IMR-90 (cell line): ENCODE measurements at regions not wholly inside any gene's neighbourhood (a gene's known extent, or its start where the extent isn't known, plus 50 kb on each side); places are given as distances from the start of the nearest gene placed in this dataset.

Source experiments
- ATAC-seq: fragments of 200-7000 bp; cut with Tn5 transposase; 2 replicates; pipeline ENCODE4 v1.9.1; 2020; ENCODE audit warnings: low read depth, mild to moderate bottlenecking, moderate library complexity
- BruUV-seq: library from RNA; stranded (reverse); fragments of 400-500 nt; replicated peaks from 2 replicates; lab custom pipeline; 2021; lab: Mats Ljungman, UMichigan
- CTCF ChIA-PET: fragments of 300-600 bp; formaldehyde crosslinking; extraction: SDS; loops from one replicate; lab custom pipeline; 2021; ENCODE audit warnings: antibody characterized with exemption; lab: Yijun Ruan, JAX
- POLR2A ChIA-PET: fragments of 300-600 bp; sonication (Branson Sonifier 250); formaldehyde crosslinking; loops from one replicate; lab custom pipeline; 2022; ENCODE audit warnings: antibody characterized with exemption; ENCODE audit not compliant: unreplicated experiment; lab: Charles Lee
- DNase-seq: peaks from one replicate; pipeline ENCODE4 v3.0.0; 2013
- H2AFZ ChIP-seq: replicated peaks from 2 replicates; pipeline ENCODE3; 2013; ENCODE audit warnings: low read length, mild to moderate bottlenecking; ENCODE audit not compliant: poor library complexity
- H2AK5ac ChIP-seq: 2 replicates; pipeline ENCODE4 v1.6.1; 2013; ENCODE audit warnings: low read depth, low read length, inconsistent platforms
- H2AK9ac ChIP-seq: replicated peaks from 2 replicates; pipeline ENCODE3; 2013; ENCODE audit warnings: mild to moderate bottlenecking, low read depth, low read length, moderate library complexity; ENCODE audit not compliant: poor library complexity
- H2BK120ac ChIP-seq: 2 replicates; pipeline ENCODE4 v1.6.1; 2013; ENCODE audit warnings: low read depth, low read length, inconsistent platforms
- H2BK15ac ChIP-seq: 3 replicates; pipeline ENCODE4 v1.6.1; 2013; ENCODE audit warnings: low read depth, low read length, inconsistent platforms
- H2BK20ac ChIP-seq: 2 replicates; pipeline ENCODE4 v1.6.1; 2013; ENCODE audit warnings: low read depth, mild to moderate bottlenecking, inconsistent platforms, low read length, moderate library complexity
- H2BK5ac ChIP-seq: 2 replicates; pipeline ENCODE4 v1.6.1; 2013; ENCODE audit warnings: mild to moderate bottlenecking, low read depth, low read length, inconsistent platforms; ENCODE audit not compliant: poor library complexity, severe bottlenecking
- H3K14ac ChIP-seq: replicated peaks from 2 replicates; pipeline ENCODE4 v1.6.1; 2013; ENCODE audit warnings: low read depth, low read length, inconsistent platforms
- H3K18ac ChIP-seq: 2 replicates; pipeline ENCODE4 v1.6.1; 2013; ENCODE audit warnings: low read depth, low read length, control low read depth
- H3K23ac ChIP-seq: 2 replicates; pipeline ENCODE4 v1.6.1; 2013; ENCODE audit warnings: low read depth, low read length, inconsistent platforms
- H3K27ac ChIP-seq: 2 replicates; pipeline ENCODE4 v1.5.1; 2013; ENCODE audit warnings: mild to moderate bottlenecking, control low read depth, low read length; ENCODE audit not compliant: insufficient read depth
- H3K27me3 ChIP-seq: 2 replicates; pipeline ENCODE4 v1.6.1; 2013; ENCODE audit warnings: low read length; ENCODE audit not compliant: control insufficient read depth, insufficient read depth
- H3K36me3 ChIP-seq: 2 replicates; pipeline ENCODE4 v1.6.1; 2013; ENCODE audit warnings: low read length, mixed read lengths; ENCODE audit not compliant: control insufficient read depth, insufficient read depth
- H3K4ac ChIP-seq: 2 replicates; pipeline ENCODE4 v1.6.1; 2013; ENCODE audit warnings: low read depth, low read length, inconsistent platforms
- H3K4me1 ChIP-seq: 2 replicates; pipeline ENCODE4 v1.6.1; 2013; ENCODE audit warnings: low read length, mixed read lengths; ENCODE audit not compliant: control insufficient read depth, insufficient read depth
- H3K4me2 ChIP-seq: 2 replicates; pipeline ENCODE4 v1.6.1; 2013; ENCODE audit warnings: low read depth, mild to moderate bottlenecking, control low read depth, low read length, moderate library complexity
- H3K4me3 ChIP-seq: 2 replicates; pipeline ENCODE4 v1.5.1; 2013; ENCODE audit warnings: low read depth, mild to moderate bottlenecking, control low read depth, low read length, moderate library complexity; ENCODE audit not compliant: insufficient read depth
- H3K56ac ChIP-seq: 2 replicates; pipeline ENCODE4 v1.6.1; 2013; ENCODE audit warnings: low read length, inconsistent platforms; ENCODE audit not compliant: insufficient read depth; ENCODE audit errors: extremely low read depth
- H3K79me1 ChIP-seq, 2 experiments: 2 replicates each; pipeline ENCODE4 v1.6.1; 2013; ENCODE audit warnings: low read length in 2 of 2, inconsistent platforms in 1 of 2, low read depth in 1 of 2
- H3K9ac ChIP-seq: 2 replicates; pipeline ENCODE4 v1.6.1; 2013; ENCODE audit warnings: low read depth, low read length, control low read depth
- H3K9me1 ChIP-seq: 2 replicates; pipeline ENCODE4 v1.6.1; 2013; ENCODE audit warnings: low read length, inconsistent platforms; ENCODE audit not compliant: insufficient read depth
- H3K9me3 ChIP-seq: 2 replicates; pipeline ENCODE4 v1.6.1; 2013; ENCODE audit warnings: low read length; ENCODE audit not compliant: control insufficient read depth, insufficient read depth
- H4K20me1 ChIP-seq: 2 replicates; pipeline ENCODE4 v1.6.1; 2013; ENCODE audit warnings: low read length, inconsistent platforms; ENCODE audit not compliant: insufficient read depth
- H4K5ac ChIP-seq: 2 replicates; pipeline ENCODE4 v1.6.1; 2013; ENCODE audit warnings: mild to moderate bottlenecking, low read depth, low read length, control low read depth
- H4K8ac ChIP-seq, 2 experiments: 2 replicates each; pipeline ENCODE4 v1.6.1; 2013; ENCODE audit warnings: low read depth in 2 of 2, low read length in 2 of 2, control low read depth in 1 of 2, inconsistent platforms in 1 of 2
- H4K91ac ChIP-seq: 2 replicates; pipeline ENCODE4 v1.6.1; 2013; ENCODE audit warnings: low read depth, low read length, inconsistent platforms; ENCODE audit not compliant: insufficient read depth
- CEBPB ChIP-seq: IDR thresholded peaks from 2 replicates; pipeline ENCODE4 v1.6.1; 2012; ENCODE audit warnings: low read depth, low read length, improper control_type of control experiment
- CHD1 ChIP-seq: IDR thresholded peaks from 2 replicates; pipeline ENCODE4 v1.6.1; 2012; ENCODE audit warnings: low read depth, low read length, improper control_type of control experiment
- FOS ChIP-seq: fragments of 150-350 bp; IDR thresholded peaks from 2 replicates; pipeline ENCODE4 v1.6.1; 2016; ENCODE audit warnings: low read depth, low read length
- RCOR1 ChIP-seq: IDR thresholded peaks from 2 replicates; pipeline ENCODE4 v1.6.1; 2012; ENCODE audit warnings: mild to moderate bottlenecking, low read length, improper control_type of control experiment; ENCODE audit not compliant: insufficient replicate concordance
- SMC3 ChIP-seq: fragments of 150-350 bp; IDR thresholded peaks from 2 replicates; pipeline ENCODE4 v1.6.1; 2016; ENCODE audit warnings: low read depth, mild to moderate bottlenecking, antibody characterized with exemption, low read length, moderate library complexity
- USF2 ChIP-seq: fragments of 150-350 bp; IDR thresholded peaks from 2 replicates; pipeline ENCODE4 v1.6.1; 2017; ENCODE audit warnings: mild to moderate bottlenecking, antibody characterized with exemption, low read length, low read depth
- WGBS, 2 experiments: methylation state at CpG; one replicate each; pipeline versions ENCODE4 v1.1.5 to v1.1.7; 2013; ENCODE audit warnings: missing lambda C conversion rate in 2 of 2; ENCODE audit not compliant: insufficient read length in 1 of 2; ENCODE audit errors: extremely low coverage in 2 of 2; 5-methylcytosine and 5-hydroxymethylcytosine counted together
- dilution Hi-C: fragments of 300-500 bp; cut with HindIII; formaldehyde crosslinking; loops from one replicate; pipeline ENCODE4 v1.14.3; 2018; ENCODE audit warnings: low sequenced_read_pairs; ENCODE audit not compliant: unreplicated experiment
- in situ Hi-C: fragments of 300-500 bp; cut with MboI; formaldehyde crosslinking; loops from 3 replicates; pipeline ENCODE4 v1.14.3; 2019; ENCODE audit warnings: low sequenced_read_pairs, inconsistent platforms, mixed read lengths
- intact Hi-C: fragments of 100-400 bp; cut with micrococcal nuclease; formaldehyde crosslinking; loops from 2 replicates; pipeline ENCODE4 v1.10.0; 2022

DNA sequence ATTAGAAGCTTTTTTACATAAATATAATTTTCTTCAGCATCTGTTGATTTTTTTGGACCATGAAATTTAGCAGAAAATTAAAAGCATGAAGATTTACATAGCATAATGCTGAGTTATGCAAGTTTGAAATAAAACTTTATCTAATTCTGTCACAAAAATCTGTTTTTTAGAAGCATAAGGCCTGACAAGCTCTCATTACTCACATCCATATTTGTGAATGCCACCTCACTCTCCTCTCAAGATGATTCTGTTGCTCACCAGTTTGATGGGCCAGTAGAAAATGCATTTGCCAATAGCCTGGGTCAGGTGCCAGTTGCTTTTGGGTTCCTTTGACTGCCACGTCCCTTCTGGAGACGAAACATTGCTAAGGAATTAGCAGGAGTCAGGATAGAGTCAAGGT lies 181.5 kb upstream of the ATP2B1 start:
- CTCF ChIA-PET = no interaction called here
- intact Hi-C loops = no loop called here

More for the DNA sequence above, 181.5 kb upstream of the ATP2B1 start:
- ATAC-seq (no peak), DNase-seq (no peak)
- H3K14ac ChIP-seq = no peak overlapping the region
- no peaks in the 10 kb centered on the region for H3K36me3 ChIP-seq
- no peak overlapping the region for H3K27ac ChIP-seq
- H3K4me2 ChIP-seq = no peak overlapping the region
- no TSS peak for BruUV-seq
- H2BK5ac ChIP-seq = no peak overlapping the region
- no peaks in the 10 kb centered on the region for H3K27me3 ChIP-seq
- H2BK15ac ChIP-seq = no peak overlapping the region
- peak overlapping the region; percentile 11; the same call in 1 of the 2 replicates for H2AK5ac ChIP-seq
- no peaks in the 10 kb centered on the region for H3K79me1 ChIP-seq
- no peak overlapping the region for H3K18ac ChIP-seq
- no peak overlapping the region for H4K8ac ChIP-seq
- H3K9ac ChIP-seq = no peak overlapping the region
- H2AFZ ChIP-seq = no peak overlapping the region
- H2BK120ac ChIP-seq = no peak overlapping the region
- POLR2A ChIA-PET = interaction anchor here (0.6 kb wide), 1 partner anchor 702 kb away, joined by 6 read pairs; no protein-coding TSS in a partner anchor
- H3K9me3 ChIP-seq = no peaks in the 10 kb centered on the region
- H4K20me1 ChIP-seq = no peaks in the 10 kb centered on the region
- H3K9me1 ChIP-seq = no peaks in the 10 kb centered on the region
- peaks cover 2% of the 10 kb centered on the region; the same call in 1 of the 2 replicates for H3K4me1 ChIP-seq
- H3K4me3 ChIP-seq = no peak overlapping the region
- no peak overlapping the region for H4K5ac ChIP-seq
- H3K23ac ChIP-seq = no peak overlapping the region
- WGBS, 2 experiments = no CpG with 5 or more reads among the region's 2 CpGs
- H3K4ac ChIP-seq = no peak overlapping the region
- no peak for TF ChIP-seq CEBPB
- TF ChIP-seq FOS = no peak
- TF ChIP-seq SMC3 = no peak
- no peak for TF ChIP-seq USF2
- TF ChIP-seq CHD1 = no peak
- no peak for TF ChIP-seq RCOR1
- in situ Hi-C loops = no loop called here
- H3K56ac ChIP-seq = no peak overlapping the region
- no peak overlapping the region for H4K91ac ChIP-seq
- dilution Hi-C loops = no loop called here
- H2BK20ac ChIP-seq = no peak overlapping the region
- H2AK9ac ChIP-seq = no peak overlapping the region
